Gastrocnemius medialis (tissue), 4 donors: ENCODE measurements at regions not wholly inside any gene's neighbourhood (a gene's known extent, or its start where the extent isn't known, plus 50 kb on each side); places are given as distances from the start of the nearest gene placed in this dataset.

ENCODE experiments used
- ATAC-seq, 2 donors: fragments of 150-250 bp; one replicate each; pipeline ENCODE4 v1.9.1; 2016
- DNase-seq, 2 donors: peaks; one replicate each; pipeline ENCODE4 v3.0.0-alpha.2; 2019
- H3K27ac ChIP-seq, 4 donors: fragments of 200-600 bp; sonication (generic); 1 replicate in 1 of 4; 2 replicates in 3 of 4; pipeline ENCODE4 v1.5.1; 2016 to 2018; ENCODE audit warnings: mild to moderate bottlenecking in 2 of 4, moderate library complexity in 1 of 4
- H3K27me3 ChIP-seq, 3 donors: fragments of 200-600 bp; sonication (generic) in 2 of 3; 1 replicate in 1 of 3; 2 replicates in 2 of 3; pipeline versions ENCODE4 v1.5.1 to v1.6.0; 2016 to 2019; ENCODE audit warnings: mild to moderate bottlenecking in 1 of 3, moderate library complexity in 1 of 3
- H3K36me3 ChIP-seq, 2 donors: fragments of 200-600 bp; sonication (generic) in 1 of 2; one replicate each; pipeline ENCODE4 v1.5.1; 2017 to 2018
- H3K4me1 ChIP-seq, 2 donors: fragments of 200-600 bp; sonication (generic) in 1 of 2; one replicate each; pipeline ENCODE4 v1.5.1; 2016 to 2017; ENCODE audit warnings: mild to moderate bottlenecking in 2 of 2
- H3K4me3 ChIP-seq, 4 donors: fragments of 200-600 bp; sonication (generic) in 3 of 4; 1 replicate in 1 of 4; 2 replicates in 3 of 4; pipeline ENCODE4 v1.5.1; 2016 to 2019; ENCODE audit warnings: mild to moderate bottlenecking in 2 of 4
- H3K9me3 ChIP-seq, 3 donors: fragments of 200-600 bp; sonication (generic) in 2 of 3; 1 replicate in 1 of 3; 2 replicates in 2 of 3; pipeline ENCODE4 v1.5.1; 2016 to 2019
- POLR2A ChIP-seq, 2 donors: fragments of 450-650 bp; IDR thresholded peaks; one replicate each; pipeline ENCODE4 v1.6.1; 2017; ENCODE audit warnings: antibody characterized with exemption in 2 of 2, mild to moderate bottlenecking in 2 of 2, moderate library complexity in 2 of 2
- in situ Hi-C, 4 donors: fragments of 200-750 bp; cut with MboI; loops; one replicate each; pipeline versions ENCODE4 v1.15.0 to v1.8.0; 2017; ENCODE audit warnings: low sequenced_read_pairs in 4 of 4
- intact Hi-C: fragments of 100-400 bp; cut with DNase I; formaldehyde crosslinking; loops from one replicate; pipeline ENCODE4 v1.15.1; 2023; ENCODE audit warnings: low total_unique reads
- TF ChIP-seq, protein P1 (sequence below), 5 experiments: fragments of 450-650 bp in 3 of 5; fragments of 200-600 bp in 2 of 5; sonication (generic) in 2 of 5; IDR thresholded peaks in 4 of 5; conservative IDR thresholded peaks in 1 of 5; 1 replicate in 4 of 5; 2 replicates in 1 of 5; pipeline ENCODE4 v1.5.1; 2016 to 2019; ENCODE audit warnings: antibody characterized with exemption in 5 of 5, mild to moderate bottlenecking in 3 of 5, moderate library complexity in 3 of 5

GRCh38 chr6:82015043-82015442 is 232.5 kb downstream of the IBTK start:
- no peak for TF ChIP-seq POLR2A (IDR thresholded peaks at IDR 0.05)
- TF ChIP-seq, protein P1, sequence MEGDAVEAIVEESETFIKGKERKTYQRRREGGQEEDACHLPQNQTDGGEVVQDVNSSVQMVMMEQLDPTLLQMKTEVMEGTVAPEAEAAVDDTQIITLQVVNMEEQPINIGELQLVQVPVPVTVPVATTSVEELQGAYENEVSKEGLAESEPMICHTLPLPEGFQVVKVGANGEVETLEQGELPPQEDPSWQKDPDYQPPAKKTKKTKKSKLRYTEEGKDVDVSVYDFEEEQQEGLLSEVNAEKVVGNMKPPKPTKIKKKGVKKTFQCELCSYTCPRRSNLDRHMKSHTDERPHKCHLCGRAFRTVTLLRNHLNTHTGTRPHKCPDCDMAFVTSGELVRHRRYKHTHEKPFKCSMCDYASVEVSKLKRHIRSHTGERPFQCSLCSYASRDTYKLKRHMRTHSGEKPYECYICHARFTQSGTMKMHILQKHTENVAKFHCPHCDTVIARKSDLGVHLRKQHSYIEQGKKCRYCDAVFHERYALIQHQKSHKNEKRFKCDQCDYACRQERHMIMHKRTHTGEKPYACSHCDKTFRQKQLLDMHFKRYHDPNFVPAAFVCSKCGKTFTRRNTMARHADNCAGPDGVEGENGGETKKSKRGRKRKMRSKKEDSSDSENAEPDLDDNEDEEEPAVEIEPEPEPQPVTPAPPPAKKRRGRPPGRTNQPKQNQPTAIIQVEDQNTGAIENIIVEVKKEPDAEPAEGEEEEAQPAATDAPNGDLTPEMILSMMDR (IDR thresholded peaks at IDR 0.05 in 4 of 5, conservative IDR thresholded peaks at IDR 0.05 in 1 of 5), result no peak
- ATAC-seq, result no peak
- peak overlapping the region; percentile 47 to 73 (median 60) for H3K27ac ChIP-seq
- intact Hi-C loops, result loop anchor here (10.0 kb wide), 1 partner anchor 120 kb away; no protein-coding TSS in a partner anchor
- H3K9me3 ChIP-seq, result no peaks in the 10 kb centered on the region
- H3K27me3 ChIP-seq, result no peaks in the 10 kb centered on the region
- DNase-seq, result no peak
- H3K4me3 ChIP-seq, result no peak overlapping the region
- in situ Hi-C loops, result no loop called here
- no peaks in the 10 kb centered on the region for H3K36me3 ChIP-seq
- H3K4me1 ChIP-seq, result peaks cover 2 to 16% of the 10 kb centered on the region in 2 donors

DNA sequence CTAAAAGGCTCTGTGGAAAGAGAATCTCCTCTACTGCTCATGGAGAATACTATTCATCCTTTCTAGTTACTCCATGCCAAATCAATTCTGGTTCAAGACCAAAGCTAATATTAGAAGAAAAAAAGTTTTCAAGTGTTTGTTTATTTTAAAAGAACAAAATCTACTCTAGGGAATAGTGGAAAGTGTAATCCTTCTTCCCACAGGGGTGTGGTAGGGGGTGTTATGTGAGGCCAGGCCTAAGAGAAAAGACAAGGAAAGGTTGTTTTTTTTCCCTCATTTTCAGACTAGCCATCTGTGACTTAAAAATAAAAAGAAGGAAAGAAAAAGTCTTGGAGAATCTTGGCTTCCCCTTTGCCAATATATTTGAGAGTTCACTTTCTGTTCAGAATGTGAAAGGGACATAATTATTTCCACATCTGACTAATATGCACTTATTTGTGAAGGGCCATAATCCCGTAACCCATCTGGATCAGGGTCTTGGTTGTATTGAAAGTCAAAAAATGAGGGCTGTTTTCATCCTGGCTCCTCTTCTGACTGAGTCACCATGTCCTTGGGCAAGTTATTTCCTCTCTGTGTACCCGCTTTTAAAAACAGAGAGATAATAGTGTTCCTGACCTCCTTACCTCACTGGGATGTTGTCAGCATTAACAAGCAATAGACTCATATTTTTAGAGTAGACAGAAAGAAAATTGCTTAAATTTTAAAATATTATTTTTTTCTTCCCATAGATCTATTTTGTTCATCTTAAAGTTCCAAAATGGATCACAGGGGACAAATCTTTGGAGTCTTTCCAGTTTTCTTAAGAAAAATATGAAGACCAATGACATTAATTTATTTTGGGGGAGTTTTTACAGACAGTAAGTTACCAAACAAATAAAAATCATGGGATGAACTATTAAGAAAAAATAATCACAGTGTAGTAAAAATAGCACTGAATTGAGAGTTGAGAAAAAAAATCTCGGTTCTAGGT is 233.7 kb downstream of the IBTK start:
- in situ Hi-C loops, result no loop called here
- Histone ChIP-seq H3K27ac (peak overlapping the region; percentile 47 to 73 (median 60)), H3K4me1 (peaks cover 2 to 16% of the 10 kb centered on the region in 2 donors), H3K9me3 (no peaks in the 10 kb centered on the region), H3K27me3 (no peaks in the 10 kb centered on the region), H3K4me3 (no peak overlapping the region), H3K36me3 (no peaks in the 10 kb centered on the region)
- TF ChIP-seq, protein P1 (IDR thresholded peaks at IDR 0.05 in 4 of 5, conservative IDR thresholded peaks at IDR 0.05 in 1 of 5), result no peak
- no peak for TF ChIP-seq POLR2A (IDR thresholded peaks at IDR 0.05)
- intact Hi-C loops, result loop anchor here (10.0 kb wide), 1 partner anchor 119 kb away; no protein-coding TSS in a partner anchor
- peak; percentile 63 to 68 for ATAC-seq
- peak; percentile 10 to 26 for DNase-seq

GRCh38 chr6:82006027-82006738 is 241.4 kb downstream of the IBTK start:
- no peaks in the 10 kb centered on the region for H3K36me3 ChIP-seq
- no peaks in the 10 kb centered on the region for H3K27me3 ChIP-seq
- no peak for DNase-seq
- intact Hi-C loops (loop anchor here (5.0 kb wide), 1 partner anchor 1381 kb away; no protein-coding TSS in a partner anchor), in situ Hi-C loops (no loop called here)
- ATAC-seq, result no peak
- TF ChIP-seq POLR2A (IDR thresholded peaks at IDR 0.05), result no peak
- TF ChIP-seq, protein P1 (IDR thresholded peaks at IDR 0.05 in 4 of 5, conservative IDR thresholded peaks at IDR 0.05 in 1 of 5), result no peak
- no peak overlapping the region for H3K4me3 ChIP-seq
- H3K9me3 ChIP-seq, result peaks cover 0 to 5% (median 0%) of the 10 kb centered on the region in 3 donors
- H3K4me1 ChIP-seq, result no peaks in the 10 kb centered on the region
- H3K27ac ChIP-seq, result no peak overlapping the region

- H3K4me3 ChIP-seq, result no peak overlapping the region
- no peaks in the 10 kb centered on the region for H3K9me3 ChIP-seq
- no peak for DNase-seq
- no peak overlapping the region for H3K27ac ChIP-seq
- TF ChIP-seq, protein P1 (IDR thresholded peaks at IDR 0.05 in 4 of 5, conservative IDR thresholded peaks at IDR 0.05 in 1 of 5), result no peak
- no peak for TF ChIP-seq POLR2A (IDR thresholded peaks at IDR 0.05)
- no peaks in the 10 kb centered on the region for H3K27me3 ChIP-seq
- no peak for ATAC-seq
- in situ Hi-C loops (no loop called here), intact Hi-C loops (no loop called here)
- H3K4me1 ChIP-seq, result no peaks in the 10 kb centered on the region
- H3K36me3 ChIP-seq, result no peaks in the 10 kb centered on the region
Measured at GRCh38 chr6:82000551-82000950, 247.0 kb downstream of the IBTK start.
